Ascending aorta (tissue), 2 donors: ENCODE measurements at regions not wholly inside any gene's neighbourhood (a gene's known extent, or its start where the extent isn't known, plus 50 kb on each side); places are given as distances from the start of the nearest gene placed in this dataset.
"Not testable (repeated sequence)": the region's sequence is repeated elsewhere in the genome, so short reads cannot be mapped to it uniquely, and the experiment has no call there.

Experiments used
- DNase-seq, 2 donors: peaks; one replicate each; pipeline ENCODE4 v3.0.0-alpha.2; 2019; ENCODE audit warnings: low spot score in 2 of 2
- H3K27ac ChIP-seq, 2 donors: fragments of 200-600 bp; sonication (generic); one replicate each; pipeline ENCODE4 v1.5.1; 2016 to 2017; ENCODE audit warnings: mild to moderate bottlenecking in 1 of 2
- H3K27me3 ChIP-seq: fragments of 200-600 bp; sonication (generic); one replicate; pipeline ENCODE4 v1.5.1; 2017
- H3K36me3 ChIP-seq, 2 donors: fragments of 200-600 bp; sonication (generic); one replicate each; pipeline ENCODE4 v1.5.1; 2016
- H3K4me1 ChIP-seq, 2 donors: fragments of 200-600 bp; sonication (generic); one replicate each; pipeline ENCODE4 v1.5.1; 2016 to 2017; ENCODE audit warnings: mild to moderate bottlenecking in 1 of 2
- H3K4me3 ChIP-seq, 2 donors: fragments of 200-600 bp; sonication (generic); one replicate each; pipeline ENCODE4 v1.5.1; 2016 to 2017; ENCODE audit warnings: mild to moderate bottlenecking in 1 of 2
- H3K9me3 ChIP-seq, 2 donors: fragments of 200-600 bp; sonication (generic); one replicate each; pipeline ENCODE4 v1.5.1; 2016
- intact Hi-C: fragments of 100-400 bp; cut with DNase I; formaldehyde crosslinking; loops from one replicate; pipeline ENCODE4 v1.15.1; 2023
- TF ChIP-seq, protein P1 (sequence below), 3 experiments: fragments of 200-600 bp in 2 of 3; fragments of 450-650 bp in 1 of 3; sonication (generic) in 2 of 3; IDR thresholded peaks; one replicate each; pipeline ENCODE4 v1.5.1; 2016 to 2019; ENCODE audit warnings: antibody characterized with exemption in 3 of 3, mild to moderate bottlenecking in 1 of 3, moderate library complexity in 1 of 3

GRCh38 chr7:149681274-149681673, 92.1 kb downstream of the ZNF467 start:
- no peak for DNase-seq
- Histone ChIP-seq H3K36me3 (no peaks in the 10 kb centered on the region), H3K4me3 (no peak overlapping the region), H3K27me3 (no peaks in the 10 kb centered on the region), H3K4me1 (no peaks in the 10 kb centered on the region), H3K9me3 (no peaks in the 10 kb centered on the region), H3K27ac (no peak overlapping the region)
- TF ChIP-seq, protein P1, sequence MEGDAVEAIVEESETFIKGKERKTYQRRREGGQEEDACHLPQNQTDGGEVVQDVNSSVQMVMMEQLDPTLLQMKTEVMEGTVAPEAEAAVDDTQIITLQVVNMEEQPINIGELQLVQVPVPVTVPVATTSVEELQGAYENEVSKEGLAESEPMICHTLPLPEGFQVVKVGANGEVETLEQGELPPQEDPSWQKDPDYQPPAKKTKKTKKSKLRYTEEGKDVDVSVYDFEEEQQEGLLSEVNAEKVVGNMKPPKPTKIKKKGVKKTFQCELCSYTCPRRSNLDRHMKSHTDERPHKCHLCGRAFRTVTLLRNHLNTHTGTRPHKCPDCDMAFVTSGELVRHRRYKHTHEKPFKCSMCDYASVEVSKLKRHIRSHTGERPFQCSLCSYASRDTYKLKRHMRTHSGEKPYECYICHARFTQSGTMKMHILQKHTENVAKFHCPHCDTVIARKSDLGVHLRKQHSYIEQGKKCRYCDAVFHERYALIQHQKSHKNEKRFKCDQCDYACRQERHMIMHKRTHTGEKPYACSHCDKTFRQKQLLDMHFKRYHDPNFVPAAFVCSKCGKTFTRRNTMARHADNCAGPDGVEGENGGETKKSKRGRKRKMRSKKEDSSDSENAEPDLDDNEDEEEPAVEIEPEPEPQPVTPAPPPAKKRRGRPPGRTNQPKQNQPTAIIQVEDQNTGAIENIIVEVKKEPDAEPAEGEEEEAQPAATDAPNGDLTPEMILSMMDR (IDR thresholded peaks at IDR 0.05) = no peak
- intact Hi-C loops = no loop called here

DNA sequence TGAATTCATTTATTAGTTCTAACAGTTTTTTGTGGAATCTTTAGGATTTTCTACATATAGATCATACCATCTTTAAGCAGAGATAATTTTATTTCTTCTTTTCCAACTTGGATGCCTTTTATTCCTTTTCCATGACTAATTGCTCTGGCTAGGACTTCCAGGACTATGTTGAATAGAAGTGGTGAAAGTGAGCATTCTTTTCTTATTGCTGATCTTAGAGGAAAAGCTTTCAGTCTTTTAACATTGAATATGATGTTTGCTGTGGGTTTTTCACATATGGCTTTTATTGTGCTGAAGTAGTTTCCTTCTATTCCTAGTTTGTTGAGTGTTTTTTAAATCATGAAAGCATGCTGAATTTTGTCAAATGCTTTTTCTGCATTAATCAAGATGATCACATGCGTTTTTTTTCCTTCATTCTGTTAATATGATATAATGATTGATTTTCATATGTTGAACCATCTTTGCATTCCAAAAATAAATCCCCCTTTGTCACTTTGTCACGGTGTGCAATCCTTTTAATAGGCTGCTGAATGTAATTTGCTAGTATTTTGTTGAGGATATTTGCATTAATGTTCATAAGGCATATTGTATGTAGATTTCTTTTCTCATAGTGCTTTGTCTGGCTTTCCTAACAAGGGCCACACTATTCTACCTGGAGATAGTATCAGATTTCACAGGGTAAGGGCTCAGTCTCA, 92.9 kb downstream of the ZNF467 start:
- no peak for DNase-seq
- H3K27me3 ChIP-seq = no peaks in the 10 kb centered on the region
- H3K27ac ChIP-seq = no peak overlapping the region
- intact Hi-C loops = no loop called here
- H3K4me1 ChIP-seq = no peaks in the 10 kb centered on the region
- TF ChIP-seq, protein P1 (IDR thresholded peaks at IDR 0.05) = no peak
- H3K9me3 ChIP-seq = no peaks in the 10 kb centered on the region
- no peaks in the 10 kb centered on the region for H3K36me3 ChIP-seq
- no peak overlapping the region for H3K4me3 ChIP-seq

GRCh38 chr7:149674728-149675385, 98.5 kb downstream of the ZNF467 start:
- H3K9me3 ChIP-seq, H3K4me3 ChIP-seq, DNase-seq, H3K27ac ChIP-seq, H3K4me1 ChIP-seq, H3K27me3 ChIP-seq, H3K36me3 ChIP-seq, intact Hi-C loops: not testable (repeated sequence)

- no peak overlapping the region for H3K4me3 ChIP-seq
- no peak for DNase-seq
- no peaks in the 10 kb centered on the region for H3K36me3 ChIP-seq
- H3K27me3 ChIP-seq = no peaks in the 10 kb centered on the region
- H3K4me1 ChIP-seq = peaks cover 0 to 11% of the 10 kb centered on the region in 2 donors
- TF ChIP-seq, protein P1 (IDR thresholded peaks at IDR 0.05) = no peak
- no peaks in the 10 kb centered on the region for H3K9me3 ChIP-seq
- intact Hi-C loops = no loop called here
- no peak overlapping the region for H3K27ac ChIP-seq
Measured at GRCh38 chr7:149673006-149673405, 100.4 kb downstream of the ZNF467 start.

- DNase-seq = no peak
- Histone ChIP-seq H3K27ac (no peak overlapping the region), H3K4me1 (peaks cover 0 to 11% of the 10 kb centered on the region in 2 donors), H3K36me3 (no peaks in the 10 kb centered on the region), H3K4me3 (no peak overlapping the region), H3K9me3 (no peaks in the 10 kb centered on the region), H3K27me3 (no peaks in the 10 kb centered on the region)
- TF ChIP-seq, protein P1 (IDR thresholded peaks at IDR 0.05) = no peak
- intact Hi-C loops = loop anchor here (2.0 kb wide), 1 partner anchor 71 kb away; no protein-coding TSS in a partner anchor
Measured at GRCh38 chr7:149670288-149670687, 103.1 kb downstream of the ZNF467 start.

- TF ChIP-seq, protein P1 (IDR thresholded peaks at IDR 0.05) = peak in 1 of 3 experiments; percentile 5
- Histone ChIP-seq H3K4me3 (no peak overlapping the region), H3K4me1 (peaks cover 0 to 11% of the 10 kb centered on the region in 2 donors), H3K27ac (no peak overlapping the region), H3K36me3 (no peaks in the 10 kb centered on the region), H3K9me3 (no peaks in the 10 kb centered on the region), H3K27me3 (no peaks in the 10 kb centered on the region)
- DNase-seq = no peak
- intact Hi-C loops = no loop called here
Measured at GRCh38 chr7:149669121-149669818, 104.1 kb downstream of the ZNF467 start.
